SK-N-MC (cell line): ENCODE measurements at regions not wholly inside any gene's neighbourhood (a gene's known extent, or its start where the extent isn't known, plus 50 kb on each side); places are given as distances from the start of the nearest gene placed in this dataset.

Experiments used
- EZH2 ChIP-seq: fragments of 200-600 bp; sonication (generic); IDR thresholded peaks from one replicate; pipeline ENCODE4 v1.6.1; 2017; ENCODE audit warnings: antibody characterized with exemption
- FOXP2 ChIP-seq: optimal IDR thresholded peaks from 2 replicates; pipeline ENCODE3; 2011; ENCODE audit warnings: mild to moderate bottlenecking, moderate library complexity; ENCODE audit not compliant: insufficient read depth; ENCODE audit errors: extremely low read length, control extremely low read depth
- POLR2AphosphoS5 ChIP-seq: IDR thresholded peaks from 2 replicates; pipeline ENCODE4 v1.6.1; 2012; ENCODE audit warnings: mild to moderate bottlenecking, low read depth, low read length, borderline replicate concordance

- TF ChIP-seq POLR2AphosphoS5: no peak
- TF ChIP-seq EZH2: no peak
- TF ChIP-seq FOXP2: no peak
Measured at GRCh38 chr5:18018472-18018871, 384.2 kb downstream of the TAF11L14 start.
